K562 (cell line): ENCODE measurements at regions not wholly inside any gene's neighbourhood (a gene's known extent, or its start where the extent isn't known, plus 50 kb on each side); places are given as distances from the start of the nearest gene placed in this dataset.

Experiments
- ATAC-seq: fragments of 200-7000 bp; cut with Tn5 transposase; 3 replicates; pipeline ENCODE4 v1.9.1; 2020; ENCODE audit warnings: moderate library complexity
- BruUV-seq: library from RNA; stranded (reverse); fragments of 400-500 nt; replicated peaks from 2 replicates; lab custom pipeline; 2021; lab: Mats Ljungman, UMichigan
- CTCF ChIA-PET: fragments of 300-600 bp; formaldehyde crosslinking; extraction: SDS; loops from one replicate; lab custom pipeline; 2021; ENCODE audit warnings: low intra/inter-chr PET ratio; lab: Yijun Ruan, JAX
- POLR2A ChIA-PET: fragments of 300-600, 350-650 bp; sonication (Branson Sonifier 250); formaldehyde crosslinking; extraction: SDS; loops from one replicate; lab custom pipeline; 2021; ENCODE audit warnings: antibody characterized with exemption, inconsistent platforms; lab: Yijun Ruan, JAX
- DNase-seq, 4 experiments: peaks; one replicate each; pipeline versions ENCODE4 v3.0.0 to v3.0.0-alpha.2; 2011 to 2018; ENCODE audit warnings: low spot score in 3 of 4, mixed read lengths in 3 of 4; ENCODE audit errors: extremely low read depth in 1 of 4
- FAIRE-seq: peaks from 2 replicates; lab custom pipeline; 2011; peaks lifted over from hg19 to GRCh38; lab: Jason Lieb, UNC
- H2AFZ ChIP-seq: 2 replicates; pipeline ENCODE4 v1.6.0; 2011; ENCODE audit warnings: low read depth, low read length, control low read depth, inconsistent platforms
- H3K27ac ChIP-seq: fragments of 200-600 bp; 3 replicates; pipeline ENCODE4 v1.8.0; 2011; ENCODE audit warnings: low read depth, mild to moderate bottlenecking, control low read depth, inconsistent platforms, low read length, moderate library complexity, mixed read lengths; ENCODE audit errors: extremely low read depth
- H3K27me3 ChIP-seq, 2 experiments: fragments of 300-600 bp in 1 of 2; 2 replicates in 1 of 2; 3 replicates in 1 of 2; pipeline versions ENCODE4 v1.6.0 to v1.8.0; 2011; ENCODE audit warnings: inconsistent platforms in 2 of 2, low read length in 2 of 2, mild to moderate bottlenecking in 1 of 2, mixed read lengths in 1 of 2, moderate library complexity in 1 of 2; ENCODE audit not compliant: control insufficient read depth in 2 of 2, insufficient read depth in 2 of 2
- H3K36me3 ChIP-seq: fragments of 300-600 bp; 3 replicates; pipeline ENCODE4 v1.8.0; 2011; ENCODE audit warnings: mild to moderate bottlenecking, low read length, inconsistent platforms; ENCODE audit not compliant: control insufficient read depth, insufficient read depth
- H3K4me1 ChIP-seq, 2 experiments: fragments of 200-600 bp in 1 of 2; replicated peaks in 1 of 2; 2 replicates in 1 of 2; 3 replicates in 1 of 2; pipeline versions ENCODE4 v1.5.1 to v1.8.0; 2011; ENCODE audit warnings: inconsistent platforms in 2 of 2, low read length in 2 of 2, mild to moderate bottlenecking in 1 of 2, mixed read lengths in 1 of 2, moderate library complexity in 1 of 2; ENCODE audit not compliant: control insufficient read depth in 2 of 2, insufficient read depth in 2 of 2
- H3K4me2 ChIP-seq: 2 replicates; pipeline ENCODE4 v1.6.1; 2011; ENCODE audit warnings: low read length, control low read depth, inconsistent platforms, mixed read lengths; ENCODE audit not compliant: insufficient read depth
- H3K4me3 ChIP-seq: fragments of 200-600 bp; sonication (generic), shearing (Covaris generic); 2 replicates; pipeline ENCODE4 v1.5.1; 2016; ENCODE audit warnings: control low read depth, inconsistent platforms
- H3K79me2 ChIP-seq: fragments of 200-600 bp; 3 replicates; pipeline ENCODE4 v1.8.0; 2011; ENCODE audit warnings: low read length, inconsistent platforms; ENCODE audit not compliant: control insufficient read depth, insufficient read depth
- H3K9ac ChIP-seq, 2 experiments: 2 replicates each; pipeline versions ENCODE4 v1.6.0 to v1.6.1; 2011; ENCODE audit warnings: low read depth in 2 of 2, low read length in 2 of 2, control low read depth in 1 of 2, inconsistent platforms in 1 of 2, mild to moderate bottlenecking in 1 of 2, mixed read lengths in 1 of 2; ENCODE audit not compliant: insufficient read depth in 1 of 2
- H3K9me1 ChIP-seq: one replicate; pipeline ENCODE4 v1.6.0; 2011; ENCODE audit warnings: inconsistent platforms, mild to moderate bottlenecking, low read length, moderate library complexity; ENCODE audit not compliant: control insufficient read depth, insufficient read depth
- H3K9me3 ChIP-seq: replicated peaks from 2 replicates; pipeline ENCODE4 v1.5.1; 2011; ENCODE audit warnings: low read depth, low read length, inconsistent platforms; ENCODE audit not compliant: control insufficient read depth, insufficient read depth
- H4K20me1 ChIP-seq: replicated peaks from 2 replicates; pipeline ENCODE4 v1.6.1; 2011; ENCODE audit warnings: low read length, inconsistent platforms, mixed read lengths; ENCODE audit not compliant: control insufficient read depth, insufficient read depth
- CBFB ChIP-seq: sonication (generic); formaldehyde crosslinking; IDR thresholded peaks from 2 replicates; pipeline ENCODE4 v1.4.0; 2020; ENCODE audit warnings: mild to moderate bottlenecking, missing genetic modification reagents
- CC2D1A ChIP-seq: fragments of 450-650 bp; IDR thresholded peaks from 2 replicates; pipeline ENCODE4 v1.6.1; 2017; ENCODE audit warnings: mild to moderate bottlenecking
- HDAC2 ChIP-seq: fragments of 450-650 bp; IDR thresholded peaks from 2 replicates; pipeline ENCODE4 v1.6.1; 2016; ENCODE audit warnings: mild to moderate bottlenecking
- HDGF ChIP-seq: fragments of 450-650 bp; IDR thresholded peaks from 2 replicates; pipeline ENCODE4 v1.6.1; 2016
- HLTF ChIP-seq: fragments of 450-650 bp; IDR thresholded peaks from 2 replicates; pipeline ENCODE4 v1.6.1; 2016
- HMBOX1 ChIP-seq: sonication (generic); IDR thresholded peaks from 2 replicates; pipeline ENCODE4 v1.6.1; 2016
- HNRNPK ChIP-seq: fragments of 200-400 bp; formaldehyde crosslinking; IDR thresholded peaks from one replicate; pipeline ENCODE4 v1.6.1; 2018; ENCODE audit warnings: mild to moderate bottlenecking, low read depth, low read length; ENCODE audit not compliant: poor library complexity, severe bottlenecking
- JUNB ChIP-seq: fragments of 450-650 bp; formaldehyde crosslinking; conservative IDR thresholded peaks from 2 replicates; pipeline ENCODE4 v1.4.0; 2020; ENCODE audit warnings: mild to moderate bottlenecking
- KHSRP ChIP-seq: fragments of 450-650 bp; IDR thresholded peaks from 2 replicates; pipeline ENCODE4 v1.6.1; 2017
- LARP7 ChIP-seq: fragments of 450-650 bp; IDR thresholded peaks from 2 replicates; pipeline ENCODE4 v1.6.1; 2016
- NFXL1 ChIP-seq: fragments of 450-650 bp; formaldehyde crosslinking; IDR thresholded peaks from 2 replicates; pipeline ENCODE4 v1.4.0; 2021; ENCODE audit warnings: mild to moderate bottlenecking
- PHB2 ChIP-seq: fragments of 450-650 bp; IDR thresholded peaks from 2 replicates; pipeline ENCODE4 v1.6.1; 2017; ENCODE audit warnings: low read depth
- PTTG1 ChIP-seq: fragments of 450-650 bp; IDR thresholded peaks from 2 replicates; pipeline ENCODE4 v1.6.1; 2016; ENCODE audit warnings: low read depth, mild to moderate bottlenecking, missing genetic modification characterization, missing compliant biosample characterization
- TEAD2 ChIP-seq: fragments of 450-650 bp; IDR thresholded peaks from 2 replicates; pipeline ENCODE4 v1.6.1; 2016; ENCODE audit warnings: missing genetic modification characterization, control low read depth, missing compliant biosample characterization
- U2AF1 ChIP-seq: fragments of 200-400 bp; formaldehyde crosslinking; optimal IDR thresholded peaks from 2 replicates; pipeline ENCODE3; 2017; ENCODE audit warnings: mild to moderate bottlenecking, low read depth, low read length, moderate library complexity
- ZNF143 ChIP-seq: sonication (generic); formaldehyde crosslinking; IDR thresholded peaks from 2 replicates; pipeline ENCODE4 v1.9.0; 2022; ENCODE audit warnings: mild to moderate bottlenecking, missing genetic modification reagents
- ZNF644 ChIP-seq: fragments of 200-800 bp; sonication (Bioruptor generic); IDR thresholded peaks from 2 replicates; pipeline ENCODE4 v1.6.1; 2016; ENCODE audit warnings: low read depth, missing genetic modification characterization, missing compliant biosample characterization
- ZNF695 ChIP-seq: fragments of 450-650 bp; formaldehyde crosslinking; IDR thresholded peaks from 2 replicates; pipeline ENCODE4 v1.4.0; 2020; ENCODE audit warnings: mild to moderate bottlenecking, moderate library complexity
- WGBS: fragments of 100-300 bp; shearing (Covaris generic); methylation state at CpG from one replicate; pipeline ENCODE4 v1.1.6; 2016; ENCODE audit warnings: low coverage, mixed read lengths; ENCODE audit not compliant: insufficient coverage; ENCODE audit errors: missing lambda C conversion rate; 5-methylcytosine and 5-hydroxymethylcytosine counted together
- in situ Hi-C: fragments of 300-500 bp; cut with MboI; formaldehyde crosslinking; loops from 4 replicates; pipeline ENCODE4 v1.15.0; 2018; ENCODE audit warnings: inconsistent platforms, mixed read lengths
- intact Hi-C: fragments of 100-400 bp; cut with micrococcal nuclease; formaldehyde crosslinking; loops from 2 replicates; pipeline ENCODE4 v1.14.2; 2022
- TF ChIP-seq, protein P1 (sequence below): fragments of 450-650 bp; IDR thresholded peaks from 2 replicates; pipeline ENCODE4 v1.6.1; 2018; ENCODE audit warnings: mild to moderate bottlenecking, low read depth; ENCODE audit not compliant: partially characterized antibody

DNA sequence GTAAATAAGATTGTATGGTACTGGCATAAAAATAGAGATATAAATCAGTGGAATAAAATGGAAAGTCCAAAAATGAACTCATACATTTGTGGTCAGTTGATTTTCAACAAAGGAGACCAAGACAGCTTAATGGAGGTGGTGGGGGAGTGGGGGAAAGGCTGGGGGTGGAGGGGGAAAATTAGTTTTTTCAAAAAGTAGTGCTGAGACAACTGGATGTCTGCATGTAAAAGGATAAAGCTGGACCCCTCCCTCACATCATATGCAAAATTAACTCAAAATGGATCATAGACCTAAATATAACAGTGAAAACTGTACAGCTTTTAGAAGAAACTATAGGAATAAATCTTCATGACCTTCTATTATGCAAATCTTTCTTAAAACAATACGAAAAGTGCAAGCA is 107.0 kb downstream of the HMHB1 start:
- WGBS, result 0% methylated on average over 1 of the region's 1 CpG
- H2AFZ ChIP-seq, result no peak overlapping the region
- FAIRE-seq, result no peak
- no peak overlapping the region for H3K9ac ChIP-seq
- no peak overlapping the region for H3K4me3 ChIP-seq
- TF ChIP-seq HMBOX1, result no peak
- TF ChIP-seq, protein P1, sequence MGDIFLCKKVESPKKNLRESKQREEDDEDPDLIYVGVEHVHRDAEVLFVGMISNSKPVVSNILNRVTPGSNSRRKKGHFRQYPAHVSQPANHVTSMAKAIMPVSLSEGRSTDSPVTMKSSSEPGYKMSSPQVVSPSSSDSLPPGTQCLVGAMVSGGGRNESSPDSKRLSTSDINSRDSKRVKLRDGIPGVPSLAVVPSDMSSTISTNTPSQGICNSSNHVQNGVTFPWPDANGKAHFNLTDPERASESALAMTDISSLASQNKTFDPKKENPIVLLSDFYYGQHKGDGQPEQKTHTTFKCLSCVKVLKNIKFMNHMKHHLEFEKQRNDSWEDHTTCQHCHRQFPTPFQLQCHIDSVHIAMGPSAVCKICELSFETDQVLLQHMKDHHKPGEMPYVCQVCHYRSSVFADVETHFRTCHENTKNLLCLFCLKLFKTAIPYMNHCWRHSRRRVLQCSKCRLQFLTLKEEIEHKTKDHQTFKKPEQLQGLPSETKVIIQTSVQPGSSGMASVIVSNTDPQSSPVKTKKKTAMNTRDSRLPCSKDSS, result no peak
- peak; percentile 63 for TF ChIP-seq HNRNPK
- TF ChIP-seq, all 486 proteins: peak for 1
- no TSS peak for BruUV-seq
- ChIA-PET CTCF (no interaction called here), POLR2A (no interaction called here)
- in situ Hi-C loops, result no loop called here
- no peak for DNase-seq
- H3K4me2 ChIP-seq, result no peak overlapping the region
- H3K9me3 ChIP-seq, result no peaks in the 10 kb centered on the region
- H3K4me1 ChIP-seq, result no peaks in the 10 kb centered on the region
- intact Hi-C loops, result no loop called here
- no peaks in the 10 kb centered on the region for H3K9me1 ChIP-seq
- ATAC-seq, result no peak
- no peaks in the 10 kb centered on the region for H3K27me3 ChIP-seq
- H3K79me2 ChIP-seq, result no peaks in the 10 kb centered on the region
- H3K27ac ChIP-seq, result no peak overlapping the region
- H3K36me3 ChIP-seq, result no peaks in the 10 kb centered on the region
- H4K20me1 ChIP-seq, result no peaks in the 10 kb centered on the region

DNA sequence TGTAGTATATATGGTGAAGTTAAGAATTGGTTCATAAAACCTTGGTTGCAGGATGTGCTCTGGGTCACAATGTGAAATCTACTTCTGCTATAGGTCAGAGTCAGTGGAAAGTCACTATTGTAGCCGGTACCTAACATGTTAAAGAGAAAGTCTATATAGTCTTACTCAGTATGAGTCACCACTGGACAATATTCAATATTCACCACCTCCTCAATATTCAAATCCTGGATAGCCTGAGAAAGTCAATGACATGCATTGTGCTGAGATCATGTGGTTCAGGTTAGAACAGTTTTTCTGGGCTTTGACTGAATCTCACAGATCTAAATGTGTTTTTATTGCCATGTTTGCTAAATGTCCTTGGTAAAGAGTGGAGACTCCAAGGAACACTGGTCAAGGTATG is 108.8 kb downstream of the HMHB1 start:
- no peak overlapping the region for H2AFZ ChIP-seq
- H3K4me1 ChIP-seq, result no peaks in the 10 kb centered on the region
- H3K27me3 ChIP-seq, result no peaks in the 10 kb centered on the region
- ChIA-PET CTCF (no interaction called here), POLR2A (no interaction called here)
- in situ Hi-C loops (no loop called here), intact Hi-C loops (no loop called here)
- BruUV-seq, result no TSS peak
- no peak overlapping the region for H3K9ac ChIP-seq
- H4K20me1 ChIP-seq, result no peaks in the 10 kb centered on the region
- H3K4me3 ChIP-seq, result no peak overlapping the region
- DNase-seq, result no peak
- no peaks in the 10 kb centered on the region for H3K9me1 ChIP-seq
- no peak overlapping the region for H3K4me2 ChIP-seq
- 0% methylated on average over 1 of the region's 1 CpG for WGBS
- H3K27ac ChIP-seq, result no peak overlapping the region
- H3K36me3 ChIP-seq, result no peaks in the 10 kb centered on the region
- H3K9me3 ChIP-seq, result no peaks in the 10 kb centered on the region
- ATAC-seq, result no peak
- no peaks in the 10 kb centered on the region for H3K79me2 ChIP-seq
- FAIRE-seq, result no peak
- no peak for TF ChIP-seq LARP7
- no peak for TF ChIP-seq HDGF
- TF ChIP-seq TEAD2 (tag), result no peak
- TF ChIP-seq HLTF, result no peak
- TF ChIP-seq NFXL1 (CRISPR knock-in tag), result no peak
- TF ChIP-seq ZNF695 (CRISPR knock-in tag), result no peak
- no peak for TF ChIP-seq U2AF1
- no peak for TF ChIP-seq ZNF644 (tag)
- TF ChIP-seq PTTG1, result no peak
- no peak for TF ChIP-seq HDAC2
- TF ChIP-seq CC2D1A, result no peak
- no peak for TF ChIP-seq JUNB
- no peak for TF ChIP-seq KHSRP
- TF ChIP-seq CBFB, result no peak
- no peak for TF ChIP-seq PHB2
- no peak for TF ChIP-seq ZNF143 (CRISPR knock-in tag)
